ENCODE measurements at regions not wholly inside any gene's neighbourhood (a gene's known extent, or its start where the extent isn't known, plus 50 kb on each side); places are given as distances from the start of the nearest gene placed in this dataset.

DNA sequence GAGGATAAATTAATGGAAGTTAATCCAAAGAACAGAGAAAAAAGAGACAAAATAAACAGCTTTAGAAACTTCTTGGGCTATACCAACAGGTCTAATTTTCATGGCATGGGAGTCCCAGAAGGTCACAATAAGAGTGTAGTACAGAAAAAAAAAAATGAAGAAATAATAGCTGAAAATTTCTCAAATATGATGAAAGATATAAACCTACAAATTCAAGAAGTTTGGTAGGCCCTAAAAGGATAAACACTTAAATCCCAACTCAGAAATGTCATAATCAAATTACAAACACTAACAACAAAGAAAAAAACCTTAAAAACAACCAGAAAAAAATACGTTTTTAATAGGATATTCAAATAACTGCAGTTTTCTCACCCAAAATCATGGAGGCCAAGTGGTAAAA, 229.3 kb upstream of the ZEB2 start:
- H3K9me3 Mint-ChIP-seq: peaks cover 51% of the 10 kb centered on the region

GRCh38 chr2:144748443-144748842, 228.5 kb upstream of the ZEB2 start:
- Histone ChIP-seq H3K4me1 (ENCODE audit: insufficient read depth) (no peaks in the 10 kb centered on the region), H3K9me2 (ENCODE audit: insufficient read depth) (0 out of 2 replicates have a peak, but pooled peaks cover 3% of the 10 kb centered on the region), H4K20me1 (replicated peaks; ENCODE audit: insufficient read depth) (no peaks in the 10 kb centered on the region), H3F3A (replicated peaks; ENCODE audit: low read depth) (no peaks in the 10 kb centered on the region), H3K27ac (ENCODE audit: low read depth) (no peak overlapping the region), H3K79me2 (replicated peaks; ENCODE audit: insufficient read depth) (no peaks in the 10 kb centered on the region), H3K4me3 (no peak overlapping the region), H3K27me3 (ENCODE audit: insufficient read depth) (no peaks in the 10 kb centered on the region), H3K4me2 (no peak overlapping the region), H3K36me3 (ENCODE audit: insufficient read depth) (peaks cover 11% of the 10 kb centered on the region), H2AFZ (no peak overlapping the region)
- H3K27me3 Mint-ChIP-seq (ENCODE audit: insufficient read depth, low read depth, poor library complexity): no peaks in the 10 kb centered on the region
- ATAC-seq (no peak), DNase-seq (ENCODE audit: low spot score) (no peak)
- no peaks in the 10 kb centered on the region; the same call in 2 of the 3 replicates for H3K4me1 Mint-ChIP-seq
- no peak overlapping the region for H3K4me3 Mint-ChIP-seq
- peaks cover 41% of the 10 kb centered on the region for H3K36me3 Mint-ChIP-seq (ENCODE audit: low read depth)
- peaks cover 51% of the 10 kb centered on the region for H3K9me3 Mint-ChIP-seq
- no peak overlapping the region; the same call in 1 of the 2 replicates for H3K27ac Mint-ChIP-seq
- TF ChIP-seq CREB1 (CRISPR knock-in tag; IDR thresholded peaks at IDR 0.05; ENCODE audit: low read depth) (no peak), JUNB (IDR thresholded peaks at IDR 0.05; ENCODE audit: unreplicated experiment) (no peak), CTCF (conservative IDR thresholded peaks at IDR 0.05; ENCODE audit: low read depth in 2 of 2) (no peak), ZNF331 (CRISPR knock-in tag; IDR thresholded peaks at IDR 0.05; ENCODE audit: low read depth) (no peak), EZH2phosphoT487 (IDR thresholded peaks at IDR 0.05; ENCODE audit: unreplicated experiment) (no peak), ZNF114 (CRISPR knock-in tag; IDR thresholded peaks at IDR 0.05) (no peak), POLR2AphosphoS5 (IDR thresholded peaks at IDR 0.05; ENCODE audit: low read depth) (no peak), NANOG (IDR thresholded peaks at IDR 0.05; ENCODE audit: borderline replicate concordance) (no peak), STAT1 (IDR thresholded peaks at IDR 0.05; ENCODE audit: unreplicated experiment) (no peak), EZH2 (IDR thresholded peaks at IDR 0.05; ENCODE audit: low read depth, unreplicated experiment) (no peak)
- TF ChIP-seq, protein P1, sequence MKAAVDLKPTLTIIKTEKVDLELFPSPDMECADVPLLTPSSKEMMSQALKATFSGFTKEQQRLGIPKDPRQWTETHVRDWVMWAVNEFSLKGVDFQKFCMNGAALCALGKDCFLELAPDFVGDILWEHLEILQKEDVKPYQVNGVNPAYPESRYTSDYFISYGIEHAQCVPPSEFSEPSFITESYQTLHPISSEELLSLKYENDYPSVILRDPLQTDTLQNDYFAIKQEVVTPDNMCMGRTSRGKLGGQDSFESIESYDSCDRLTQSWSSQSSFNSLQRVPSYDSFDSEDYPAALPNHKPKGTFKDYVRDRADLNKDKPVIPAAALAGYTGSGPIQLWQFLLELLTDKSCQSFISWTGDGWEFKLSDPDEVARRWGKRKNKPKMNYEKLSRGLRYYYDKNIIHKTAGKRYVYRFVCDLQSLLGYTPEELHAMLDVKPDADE (IDR thresholded peaks at IDR 0.05): no peak
- TF ChIP-seq, protein P2, sequence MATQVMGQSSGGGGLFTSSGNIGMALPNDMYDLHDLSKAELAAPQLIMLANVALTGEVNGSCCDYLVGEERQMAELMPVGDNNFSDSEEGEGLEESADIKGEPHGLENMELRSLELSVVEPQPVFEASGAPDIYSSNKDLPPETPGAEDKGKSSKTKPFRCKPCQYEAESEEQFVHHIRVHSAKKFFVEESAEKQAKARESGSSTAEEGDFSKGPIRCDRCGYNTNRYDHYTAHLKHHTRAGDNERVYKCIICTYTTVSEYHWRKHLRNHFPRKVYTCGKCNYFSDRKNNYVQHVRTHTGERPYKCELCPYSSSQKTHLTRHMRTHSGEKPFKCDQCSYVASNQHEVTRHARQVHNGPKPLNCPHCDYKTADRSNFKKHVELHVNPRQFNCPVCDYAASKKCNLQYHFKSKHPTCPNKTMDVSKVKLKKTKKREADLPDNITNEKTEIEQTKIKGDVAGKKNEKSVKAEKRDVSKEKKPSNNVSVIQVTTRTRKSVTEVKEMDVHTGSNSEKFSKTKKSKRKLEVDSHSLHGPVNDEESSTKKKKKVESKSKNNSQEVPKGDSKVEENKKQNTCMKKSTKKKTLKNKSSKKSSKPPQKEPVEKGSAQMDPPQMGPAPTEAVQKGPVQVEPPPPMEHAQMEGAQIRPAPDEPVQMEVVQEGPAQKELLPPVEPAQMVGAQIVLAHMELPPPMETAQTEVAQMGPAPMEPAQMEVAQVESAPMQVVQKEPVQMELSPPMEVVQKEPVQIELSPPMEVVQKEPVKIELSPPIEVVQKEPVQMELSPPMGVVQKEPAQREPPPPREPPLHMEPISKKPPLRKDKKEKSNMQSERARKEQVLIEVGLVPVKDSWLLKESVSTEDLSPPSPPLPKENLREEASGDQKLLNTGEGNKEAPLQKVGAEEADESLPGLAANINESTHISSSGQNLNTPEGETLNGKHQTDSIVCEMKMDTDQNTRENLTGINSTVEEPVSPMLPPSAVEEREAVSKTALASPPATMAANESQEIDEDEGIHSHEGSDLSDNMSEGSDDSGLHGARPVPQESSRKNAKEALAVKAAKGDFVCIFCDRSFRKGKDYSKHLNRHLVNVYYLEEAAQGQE (IDR thresholded peaks at IDR 0.05; ENCODE audit: unreplicated experiment): no peak

More for the DNA sequence above, 229.3 kb upstream of the ZEB2 start:
- Histone ChIP-seq H3K4me1 (ENCODE audit: insufficient read depth) (no peaks in the 10 kb centered on the region), H3K79me2 (replicated peaks; ENCODE audit: insufficient read depth) (no peaks in the 10 kb centered on the region), H4K20me1 (replicated peaks; ENCODE audit: insufficient read depth) (no peaks in the 10 kb centered on the region), H3K4me3 (no peak overlapping the region), H3K27ac (ENCODE audit: low read depth) (no peak overlapping the region), H2AFZ (no peak overlapping the region), H3F3A (replicated peaks; ENCODE audit: low read depth) (no peaks in the 10 kb centered on the region), H3K27me3 (ENCODE audit: insufficient read depth) (no peaks in the 10 kb centered on the region), H3K36me3 (ENCODE audit: insufficient read depth) (peaks cover 11% of the 10 kb centered on the region), H3K9me2 (ENCODE audit: insufficient read depth) (0 out of 2 replicates have a peak, but pooled peaks cover 3% of the 10 kb centered on the region), H3K4me2 (no peak overlapping the region)
- H3K4me1 Mint-ChIP-seq: no peaks in the 10 kb centered on the region; the same call in 2 of the 3 replicates
- H3K36me3 Mint-ChIP-seq (ENCODE audit: low read depth): peaks cover 41% of the 10 kb centered on the region
- H3K27me3 Mint-ChIP-seq (ENCODE audit: insufficient read depth, low read depth, poor library complexity): no peaks in the 10 kb centered on the region
- H3K27ac Mint-ChIP-seq: no peak overlapping the region
- ATAC-seq (no peak), DNase-seq (ENCODE audit: low spot score) (no peak)
- no peak for TF ChIP-seq CREB1 (CRISPR knock-in tag; IDR thresholded peaks at IDR 0.05; ENCODE audit: low read depth)
- TF ChIP-seq EZH2phosphoT487 (IDR thresholded peaks at IDR 0.05; ENCODE audit: unreplicated experiment): no peak
- TF ChIP-seq ZNF331 (CRISPR knock-in tag; IDR thresholded peaks at IDR 0.05; ENCODE audit: low read depth): no peak
- no peak for TF ChIP-seq NANOG (IDR thresholded peaks at IDR 0.05; ENCODE audit: borderline replicate concordance)
- no peak for TF ChIP-seq ZNF114 (CRISPR knock-in tag; IDR thresholded peaks at IDR 0.05)
- no peak for TF ChIP-seq EZH2 (IDR thresholded peaks at IDR 0.05; ENCODE audit: low read depth, unreplicated experiment)
- no peak for TF ChIP-seq POLR2AphosphoS5 (IDR thresholded peaks at IDR 0.05; ENCODE audit: low read depth)
- no peak overlapping the region for H3K4me3 Mint-ChIP-seq

Data from GM23338 (cell line).